Loucy (cell line): ENCODE measurements at regions not wholly inside any gene's neighbourhood (a gene's known extent, or its start where the extent isn't known, plus 50 kb on each side); places are given as distances from the start of the nearest gene placed in this dataset.

ENCODE experiments used
- H2AFZ ChIP-seq: fragments of 200-600 bp; sonication (generic); 2 replicates; pipeline ENCODE4 v1.6.0; 2016; ENCODE audit warnings: antibody characterized with exemption, mild to moderate bottlenecking, low read length, moderate library complexity
- H3F3A ChIP-seq: fragments of 200-600 bp; 2 replicates; pipeline ENCODE4 v1.6.0; 2016; ENCODE audit warnings: antibody characterized with exemption, low read depth, mild to moderate bottlenecking
- H3K27me3 ChIP-seq: fragments of 200-600 bp; sonication (generic); 2 replicates; pipeline ENCODE4 v1.6.1; 2014; ENCODE audit warnings: low read length, mild to moderate bottlenecking; ENCODE audit not compliant: insufficient read depth, poor library complexity, severe bottlenecking
- H3K36me3 ChIP-seq: fragments of 200-600 bp; sonication (generic); 2 replicates; pipeline ENCODE4 v1.6.1; 2016; ENCODE audit warnings: low read length; ENCODE audit not compliant: insufficient read depth
- H3K4me1 ChIP-seq: fragments of 200-600 bp; sonication (generic); 2 replicates; pipeline ENCODE4 v1.5.1; 2014; ENCODE audit warnings: low read length, mild to moderate bottlenecking; ENCODE audit not compliant: insufficient read depth, poor library complexity, severe bottlenecking
- H3K4me2 ChIP-seq: fragments of 200-600 bp; sonication (generic); 2 replicates; pipeline ENCODE4 v1.6.0; 2014; ENCODE audit warnings: antibody characterized with exemption, low read length, low read depth, mild to moderate bottlenecking; ENCODE audit not compliant: poor library complexity, severe bottlenecking
- H3K4me3 ChIP-seq: fragments of 200-600 bp; sonication (generic); 2 replicates; pipeline ENCODE4 v1.5.1; 2014; ENCODE audit warnings: low read length, mild to moderate bottlenecking, mixed read lengths; ENCODE audit not compliant: poor library complexity, severe bottlenecking
- H3K79me2 ChIP-seq: fragments of 200-600 bp; sonication (generic); 2 replicates; pipeline ENCODE4 v1.6.1; 2014; ENCODE audit warnings: low read length; ENCODE audit not compliant: insufficient read depth
- H3K9ac ChIP-seq: fragments of 200-600 bp; sonication (generic); 2 replicates; pipeline ENCODE4 v1.6.0; 2014; ENCODE audit warnings: mild to moderate bottlenecking, low read depth, low read length, moderate library complexity; ENCODE audit not compliant: poor library complexity, severe bottlenecking
- H3K9me2 ChIP-seq: fragments of 200-600 bp; sonication (generic); replicated peaks from 2 replicates; pipeline ENCODE4 v1.6.1; 2016; ENCODE audit warnings: low read depth, low read length, mixed read lengths
- H3K9me3 ChIP-seq: fragments of 200-600 bp; sonication (generic); 2 replicates; pipeline ENCODE4 v1.6.1; 2014; ENCODE audit warnings: mild to moderate bottlenecking, antibody characterized with exemption, low read length, low read depth; ENCODE audit not compliant: insufficient read depth
- H4K20me1 ChIP-seq: fragments of 200-600 bp; sonication (generic); 2 replicates; pipeline ENCODE4 v1.6.0; 2014; ENCODE audit warnings: antibody characterized with exemption, low read length, mild to moderate bottlenecking; ENCODE audit not compliant: insufficient read depth, poor library complexity, severe bottlenecking
- CTCF ChIP-seq: fragments of 200-600 bp; sonication (generic); conservative IDR thresholded peaks from 2 replicates; pipeline ENCODE4 v1.5.1; 2014; ENCODE audit warnings: mild to moderate bottlenecking, antibody characterized with exemption, low read length
- EZH2phosphoT487 ChIP-seq: fragments of 200-600 bp; IDR thresholded peaks from 2 replicates; pipeline ENCODE4 v1.6.1; 2018; ENCODE audit warnings: antibody characterized with exemption, mild to moderate bottlenecking, moderate library complexity, borderline replicate concordance

DNA sequence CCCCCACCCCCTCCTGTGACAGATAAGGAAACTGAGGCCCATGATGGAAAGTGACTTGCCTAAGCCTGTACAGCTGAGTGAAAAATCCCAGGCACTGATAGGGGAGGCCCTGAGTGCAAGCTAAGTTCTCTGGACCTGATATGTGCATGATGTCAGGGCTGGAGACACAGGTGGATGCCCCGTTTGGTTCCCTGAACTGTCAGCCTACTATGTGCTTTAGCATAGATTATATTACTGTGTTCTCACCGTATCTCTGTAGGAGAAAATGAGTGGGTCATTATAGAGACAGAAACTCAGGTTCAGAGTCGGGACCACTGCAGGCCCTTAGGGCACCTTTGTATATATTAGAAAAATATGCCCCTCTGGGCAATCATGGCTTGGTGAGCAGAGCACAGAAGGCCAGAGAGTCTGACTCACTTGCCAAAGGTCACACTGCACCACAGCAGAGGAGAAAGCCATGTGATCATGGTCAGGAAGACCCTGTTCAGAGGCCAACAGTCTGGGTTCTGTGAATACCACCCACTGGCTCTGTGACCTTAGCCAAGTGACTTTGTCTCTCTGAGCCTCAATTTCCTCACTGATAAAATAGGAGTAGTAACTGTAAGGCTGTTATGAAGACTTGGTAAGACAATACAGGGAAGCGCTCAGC lies 145.8 kb upstream of the WNT4 start:
- Histone ChIP-seq H3K4me3 (no peak overlapping the region), H3K9ac (no peak overlapping the region), H4K20me1 (no peaks in the 10 kb centered on the region), H3K9me3 (no peaks in the 10 kb centered on the region), H3K27me3 (no peaks in the 10 kb centered on the region), H2AFZ (no peak overlapping the region), H3K79me2 (no peaks in the 10 kb centered on the region), H3K4me1 (no peaks in the 10 kb centered on the region), H3F3A (no peaks in the 10 kb centered on the region), H3K36me3 (no peaks in the 10 kb centered on the region), H3K9me2 (no peaks in the 10 kb centered on the region), H3K4me2 (no peak overlapping the region)
- TF ChIP-seq CTCF (no peak), EZH2phosphoT487 (no peak)

- H3K27me3 ChIP-seq, result no peaks in the 10 kb centered on the region
- no peak for TF ChIP-seq CTCF
- no peak for TF ChIP-seq EZH2phosphoT487
- no peaks in the 10 kb centered on the region for H3K79me2 ChIP-seq
- H3K9ac ChIP-seq, result no peak overlapping the region
- no peaks in the 10 kb centered on the region for H3F3A ChIP-seq
- H3K4me2 ChIP-seq, result no peak overlapping the region
- no peaks in the 10 kb centered on the region for H3K36me3 ChIP-seq
- H3K4me1 ChIP-seq, result no peaks in the 10 kb centered on the region
- no peaks in the 10 kb centered on the region for H4K20me1 ChIP-seq
- no peaks in the 10 kb centered on the region for H3K9me2 ChIP-seq
- no peak overlapping the region; the same call in 1 of the 2 replicates for H2AFZ ChIP-seq
- H3K9me3 ChIP-seq, result no peaks in the 10 kb centered on the region
- H3K4me3 ChIP-seq, result no peak overlapping the region
Measured at GRCh38 chr1:22289307-22289995, 146.6 kb upstream of the WNT4 start.

DNA sequence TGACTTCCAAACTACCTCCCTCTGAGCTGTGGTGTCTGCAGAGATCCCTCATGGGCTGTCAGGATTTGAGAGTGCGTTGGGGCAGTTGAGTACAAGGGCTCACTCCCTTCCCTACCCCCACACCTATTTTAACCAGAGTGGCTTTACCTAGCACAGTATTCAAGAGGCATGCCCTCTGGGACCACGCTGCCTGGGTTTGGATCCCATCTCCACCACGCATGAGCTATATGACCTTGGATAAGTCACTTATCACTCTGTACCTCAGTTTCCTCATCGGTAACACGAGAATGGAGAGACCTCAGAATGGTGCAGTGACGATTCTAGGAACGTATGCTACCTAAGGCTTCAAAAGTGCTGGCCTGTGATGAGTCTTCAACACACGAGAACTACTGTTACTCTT lies 147.3 kb upstream of the WNT4 start:
- Histone ChIP-seq H3K4me2 (no peak overlapping the region), H3K4me3 (no peak overlapping the region), H3K4me1 (no peaks in the 10 kb centered on the region), H3K27me3 (no peaks in the 10 kb centered on the region), H2AFZ (no peak overlapping the region), H3K79me2 (no peaks in the 10 kb centered on the region), H3K9me3 (no peaks in the 10 kb centered on the region), H3K9me2 (no peaks in the 10 kb centered on the region), H3F3A (no peaks in the 10 kb centered on the region), H3K9ac (no peak overlapping the region), H4K20me1 (no peaks in the 10 kb centered on the region), H3K36me3 (no peaks in the 10 kb centered on the region)
- TF ChIP-seq EZH2phosphoT487 (no peak), CTCF (no peak)
